Right lobe of liver (tissue), 6 donors: ENCODE measurements at regions not wholly inside any gene's neighbourhood (a gene's known extent, or its start where the extent isn't known, plus 50 kb on each side); places are given as distances from the start of the nearest gene placed in this dataset.

Experiments used
- ATAC-seq, 4 donors: fragments of 200-7000 bp; cut with Tn5 transposase; one replicate each; pipeline ENCODE4 v1.9.1; 2020; ENCODE audit warnings: mild to moderate bottlenecking in 4 of 4, moderate library complexity in 4 of 4
- DNase-seq, 3 donors: peaks; one replicate each; pipeline ENCODE4 v3.0.0-alpha.2; 2020
- H3K27ac ChIP-seq, 3 donors: fragments of 200-600 bp; one replicate each; pipeline ENCODE4 v1.8.0; 2022
- H3K27me3 ChIP-seq, 2 donors: fragments of 200-600 bp; one replicate each; pipeline ENCODE4 v1.8.0; 2022
- H3K36me3 ChIP-seq, 4 donors: fragments of 200-600 bp; sonication (generic) in 1 of 4; one replicate each; pipeline versions ENCODE4 v1.5.1 to v1.8.0; 2017 to 2022; ENCODE audit warnings: control low read depth in 1 of 4
- H3K4me1 ChIP-seq, 4 donors: fragments of 200-600 bp; sonication (generic) in 1 of 4; one replicate each; pipeline versions ENCODE4 v1.5.1 to v1.8.0; 2017 to 2022; ENCODE audit warnings: control low read depth in 1 of 4
- H3K4me3 ChIP-seq, 3 donors: fragments of 200-600 bp; one replicate each; pipeline ENCODE4 v1.8.0; 2022
- H3K9me3 ChIP-seq, 4 donors: fragments of 200-600 bp; sonication (generic) in 1 of 4; one replicate each; pipeline versions ENCODE4 v1.5.1 to v1.8.0; 2017 to 2022; ENCODE audit warnings: control low read depth in 1 of 4
- CTCF ChIP-seq, 4 donors: fragments of 200-600 bp in 3 of 4; fragments of 450-650 bp in 1 of 4; IDR thresholded peaks; one replicate each; pipeline versions ENCODE4 v1.5.1 to v1.8.0; 2016 to 2022; ENCODE audit warnings: antibody characterized with exemption in 4 of 4, mild to moderate bottlenecking in 2 of 4
- POLR2A ChIP-seq: fragments of 450-650 bp; IDR thresholded peaks from one replicate; pipeline ENCODE4 v1.6.1; 2017; ENCODE audit warnings: antibody characterized with exemption, mild to moderate bottlenecking
- WGBS: methylation state at CpG from one replicate; pipeline ENCODE4 v1.1.6; 2018; ENCODE audit warnings: low coverage, low lambda C conversion rate; ENCODE audit not compliant: insufficient coverage; ENCODE audit errors: missing lambda C conversion rate; 5-methylcytosine and 5-hydroxymethylcytosine counted together
- intact Hi-C, 2 donors: fragments of 100-400 bp; cut with DNase I; formaldehyde crosslinking; loops; one replicate each; pipeline versions ENCODE4 v1.11.2 to v1.14.1; 2022
- donor health status: DM: no; HTN: yes; CAD: no.
- donor health status: DM: no; HTN: no; CAD: no.
- donor health status: DM: no; HTN: no; CAD: no.
- donor health status: DM: no; HTN: yes; CAD: no.
- donor health status: DM: no; HTN: yes; CAD: no.

DNA sequence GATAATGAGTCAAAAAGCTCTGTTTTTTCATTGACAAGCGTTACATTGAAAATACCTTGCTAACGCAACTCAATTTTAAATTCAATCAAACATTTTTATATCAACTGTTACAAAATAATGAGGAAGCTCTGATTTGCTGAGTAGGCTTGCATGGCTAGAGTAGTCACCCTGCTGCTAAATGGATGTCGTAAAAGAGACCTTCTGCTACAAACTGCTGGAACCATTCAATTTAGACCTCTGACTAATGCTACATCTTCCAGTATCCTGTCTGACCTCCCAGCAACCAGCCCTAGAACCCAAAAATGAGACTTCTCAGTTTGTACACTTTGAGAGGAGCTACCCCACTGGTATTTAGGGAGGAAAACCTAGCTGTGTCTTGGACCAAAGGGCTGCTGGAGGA lies 84.0 kb upstream of the ELMO1 start:
- no peak for ATAC-seq
- no peaks in the 10 kb centered on the region for H3K36me3 ChIP-seq
- H3K27ac ChIP-seq = no peak overlapping the region
- 83% methylated on average over 3 of the region's 3 CpGs for WGBS
- no peak for DNase-seq
- no peaks in the 10 kb centered on the region for H3K9me3 ChIP-seq
- no peak overlapping the region for H3K4me3 ChIP-seq
- no peak for TF ChIP-seq CTCF (IDR thresholded peaks at IDR 0.05)
- no peak for TF ChIP-seq POLR2A
- peaks cover 0 to under 1% (median 0%) of the 10 kb centered on the region in 4 donors for H3K4me1 ChIP-seq
- H3K27me3 ChIP-seq = no peaks in the 10 kb centered on the region
- intact Hi-C loops = no loop called here

- no peak for DNase-seq
- TF ChIP-seq POLR2A (no peak), CTCF (IDR thresholded peaks at IDR 0.05) (no peak)
- WGBS = 54% methylated on average over 4 of the region's 7 CpGs
- Histone ChIP-seq H3K27me3 (no peaks in the 10 kb centered on the region), H3K27ac (no peak overlapping the region), H3K9me3 (no peaks in the 10 kb centered on the region), H3K4me3 (no peak overlapping the region), H3K4me1 (no peaks in the 10 kb centered on the region), H3K36me3 (no peaks in the 10 kb centered on the region)
- ATAC-seq = no peak
- intact Hi-C loops = no loop called here
Observed at GRCh38 chr7:37534893-37535610, 86.4 kb upstream of the ELMO1 start.

DNA sequence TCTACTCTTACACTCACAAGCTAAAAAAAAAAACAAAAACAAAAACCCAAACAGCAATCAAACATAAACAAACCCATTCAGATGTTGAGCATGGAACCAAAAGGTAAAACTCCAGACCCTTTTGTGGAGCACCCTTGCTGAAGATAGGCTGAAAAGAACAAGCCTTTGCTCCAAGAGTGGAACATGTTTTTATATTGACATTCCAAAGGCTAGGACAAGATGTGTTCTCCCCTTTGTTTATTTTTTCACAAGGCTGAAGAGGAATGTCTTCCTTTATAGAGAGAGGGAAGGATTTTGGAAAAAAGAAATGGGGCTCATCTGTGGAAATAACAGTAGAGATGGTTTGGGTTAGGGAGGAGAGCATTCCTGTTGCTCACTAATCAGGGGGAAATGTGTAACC lies 87.2 kb upstream of the ELMO1 start:
- H3K27me3 ChIP-seq = no peaks in the 10 kb centered on the region
- intact Hi-C loops = no loop called here
- no peak overlapping the region for H3K27ac ChIP-seq
- DNase-seq = no peak
- no peak for TF ChIP-seq CTCF (IDR thresholded peaks at IDR 0.05)
- TF ChIP-seq POLR2A = no peak
- no peaks in the 10 kb centered on the region for H3K36me3 ChIP-seq
- H3K4me1 ChIP-seq = no peaks in the 10 kb centered on the region
- ATAC-seq = no peak
- H3K9me3 ChIP-seq = no peaks in the 10 kb centered on the region
- H3K4me3 ChIP-seq = no peak overlapping the region

DNA sequence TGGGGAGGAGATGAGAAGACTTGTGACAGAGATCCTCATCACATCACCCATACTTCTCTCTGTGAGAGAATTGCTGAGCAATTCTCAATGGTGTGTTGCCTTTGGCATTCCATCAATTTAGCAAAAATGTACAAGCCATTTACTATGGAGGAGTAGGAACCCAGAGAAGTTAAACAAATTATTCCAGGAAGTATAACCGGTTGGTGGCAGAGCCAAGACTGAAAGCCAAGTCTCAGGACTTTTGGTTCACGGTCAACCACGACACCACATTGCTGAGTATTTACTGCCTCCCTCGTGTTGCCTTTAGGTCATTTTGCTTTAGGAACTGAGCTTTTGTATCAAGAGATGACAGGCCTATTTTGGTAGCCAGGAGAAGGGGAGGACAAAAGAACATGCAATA lies 88.0 kb upstream of the ELMO1 start:
- intact Hi-C loops = no loop called here
- TF ChIP-seq POLR2A (no peak), CTCF (IDR thresholded peaks at IDR 0.05) (no peak)
- DNase-seq = no peak
- 50% methylated on average over 4 of the region's 4 CpGs for WGBS
- no peak overlapping the region for H3K27ac ChIP-seq
- H3K4me1 ChIP-seq = no peaks in the 10 kb centered on the region
- no peak overlapping the region for H3K4me3 ChIP-seq
- H3K9me3 ChIP-seq = no peaks in the 10 kb centered on the region
- H3K36me3 ChIP-seq = no peaks in the 10 kb centered on the region
- no peak for ATAC-seq
- H3K27me3 ChIP-seq = no peaks in the 10 kb centered on the region

DNA sequence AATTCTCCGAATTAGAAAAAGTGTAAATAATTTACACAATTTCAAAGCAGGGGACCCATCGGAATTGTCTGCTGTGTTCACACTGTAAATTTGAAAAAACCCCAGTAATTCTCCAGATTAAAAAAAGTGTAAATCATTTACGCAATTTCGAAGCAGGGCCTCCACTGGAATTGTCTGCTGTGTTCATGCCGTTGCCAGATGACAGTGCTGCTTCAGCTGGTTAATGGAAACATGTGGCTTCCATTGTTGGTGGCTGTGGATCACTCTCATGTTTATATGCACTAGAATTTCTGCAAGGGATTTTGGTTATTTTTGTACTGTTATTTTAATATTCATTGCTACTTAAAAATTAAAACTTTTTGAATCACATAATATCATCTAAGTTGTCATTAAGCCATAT lies 88.8 kb upstream of the ELMO1 start:
- no peak overlapping the region for H3K27ac ChIP-seq
- DNase-seq = no peak
- no peak for TF ChIP-seq CTCF (IDR thresholded peaks at IDR 0.05)
- no peak for TF ChIP-seq POLR2A
- intact Hi-C loops = no loop called here
- H3K4me3 ChIP-seq = no peak overlapping the region
- H3K4me1 ChIP-seq = no peaks in the 10 kb centered on the region
- H3K36me3 ChIP-seq = no peaks in the 10 kb centered on the region
- no peaks in the 10 kb centered on the region for H3K27me3 ChIP-seq
- WGBS = 73% methylated on average over 4 of the region's 5 CpGs
- ATAC-seq = no peak
- H3K9me3 ChIP-seq = no peaks in the 10 kb centered on the region
